Stimulated activated effector memory CD8-positive, alpha-beta T cell treated with anti-CD3 and anti-CD28 coated beads, Interleukin-12 subunit alpha, Interleukin-12 subunit beta, amount 100 ng/mL, for 72 hours (primary cell): ENCODE measurements at regions not wholly inside any gene's neighbourhood (a gene's known extent, or its start where the extent isn't known, plus 50 kb on each side); places are given as distances from the start of the nearest gene placed in this dataset.
"Not testable (repeated sequence)": the region's sequence is repeated elsewhere in the genome, so short reads cannot be mapped to it uniquely, and the experiment has no call there.

ENCODE experiments used
- ATAC-seq: fragments of 150-1000 bp; cut with Tn5 transposase; 2 replicates; pipeline ENCODE4 v1.10.0; 2021
- DNase-seq, 2 donors: peaks; one replicate each; pipeline ENCODE4 v3.0.0; 2021 to 2022; ENCODE audit warnings: low spot score in 2 of 2
- H3K27ac Mint-ChIP-seq: one replicate; pipeline ENCODE4 v1.8.0; 2022; ENCODE audit warnings: mild to moderate bottlenecking, mixed read lengths
- H3K36me3 Mint-ChIP-seq: one replicate; pipeline ENCODE4 v1.8.0; 2022; ENCODE audit warnings: mild to moderate bottlenecking, mixed read lengths
- H3K4me1 Mint-ChIP-seq: one replicate; pipeline ENCODE4 v1.8.0; 2022; ENCODE audit warnings: mixed read lengths
- H3K4me3 Mint-ChIP-seq: one replicate; pipeline ENCODE4 v1.8.0; 2022; ENCODE audit warnings: mild to moderate bottlenecking, mixed read lengths
- H3K9me3 Mint-ChIP-seq: one replicate; pipeline ENCODE4 v1.8.0; 2022; ENCODE audit warnings: mixed read lengths

- not testable (repeated sequence) for H3K27ac Mint-ChIP-seq, DNase-seq, ATAC-seq, H3K9me3 Mint-ChIP-seq, H3K4me1 Mint-ChIP-seq, H3K4me3 Mint-ChIP-seq, H3K36me3 Mint-ChIP-seq
These were observed 93.9 kb downstream of the MED10 start for GRCh38 chr5:6284491-6284890.

- ATAC-seq = no peak
- no peaks in the 10 kb centered on the region for H3K9me3 Mint-ChIP-seq
- H3K4me3 Mint-ChIP-seq = no peak overlapping the region
- no peak for DNase-seq
- no peaks in the 10 kb centered on the region for H3K4me1 Mint-ChIP-seq
- H3K36me3 Mint-ChIP-seq = no peaks in the 10 kb centered on the region
- H3K27ac Mint-ChIP-seq = no peak overlapping the region
These were observed 96.0 kb downstream of the MED10 start for GRCh38 chr5:6282352-6282751.

- Mint-ChIP-seq H3K4me1 (no peaks in the 10 kb centered on the region), H3K9me3 (no peaks in the 10 kb centered on the region), H3K36me3 (no peaks in the 10 kb centered on the region), H3K4me3 (no peak overlapping the region), H3K27ac (no peak overlapping the region)
- ATAC-seq (no peak), DNase-seq (no peak)
These were observed 96.5 kb downstream of the MED10 start for GRCh38 chr5:6281818-6282217.

GRCh38 chr5:6280425-6281100 is 97.8 kb downstream of the MED10 start:
- H3K27ac Mint-ChIP-seq = no peak overlapping the region
- DNase-seq (no peak), ATAC-seq (no peak)
- no peaks in the 10 kb centered on the region for H3K4me1 Mint-ChIP-seq
- no peaks in the 10 kb centered on the region for H3K36me3 Mint-ChIP-seq
- no peaks in the 10 kb centered on the region for H3K9me3 Mint-ChIP-seq
- no peak overlapping the region for H3K4me3 Mint-ChIP-seq

- no peak for ATAC-seq
- Mint-ChIP-seq H3K27ac (no peak overlapping the region), H3K9me3 (no peaks in the 10 kb centered on the region), H3K36me3 (no peaks in the 10 kb centered on the region), H3K4me1 (no peaks in the 10 kb centered on the region), H3K4me3 (no peak overlapping the region)
- DNase-seq = no peak
These were observed 98.7 kb downstream of the MED10 start for GRCh38 chr5:6279607-6280006.

GRCh38 chr5:6274846-6275543 is 103.4 kb downstream of the MED10 start:
- ATAC-seq = peak; percentile 14
- H3K4me3 Mint-ChIP-seq = no peak overlapping the region

GRCh38 chr5:6273749-6274148 is 104.6 kb downstream of the MED10 start:
- no peaks in the 10 kb centered on the region for H3K36me3 Mint-ChIP-seq
- no peaks in the 10 kb centered on the region for H3K4me1 Mint-ChIP-seq
- ATAC-seq = no peak
- H3K4me3 Mint-ChIP-seq = no peak overlapping the region
- no peak for DNase-seq
- H3K9me3 Mint-ChIP-seq = no peaks in the 10 kb centered on the region
- no peak overlapping the region for H3K27ac Mint-ChIP-seq

More at GRCh38 chr5:6274846-6275543, 103.4 kb downstream of the MED10 start:
- Mint-ChIP-seq H3K36me3 (no peaks in the 10 kb centered on the region), H3K4me1 (no peaks in the 10 kb centered on the region), H3K9me3 (no peaks in the 10 kb centered on the region), H3K27ac (no peak overlapping the region)
- no peak for DNase-seq

- H3K4me1 Mint-ChIP-seq = no peaks in the 10 kb centered on the region
- ATAC-seq (peak; percentile 22), DNase-seq (no peak)
- no peak overlapping the region for H3K4me3 Mint-ChIP-seq
- no peaks in the 10 kb centered on the region for H3K36me3 Mint-ChIP-seq
- H3K27ac Mint-ChIP-seq = no peak overlapping the region
- no peaks in the 10 kb centered on the region for H3K9me3 Mint-ChIP-seq
These were observed 105.1 kb downstream of the MED10 start for GRCh38 chr5:6273090-6273735.

GRCh38 chr5:6269925-6270324 is 108.4 kb downstream of the MED10 start:
- ATAC-seq (no peak), DNase-seq (no peak)
- H3K4me1 Mint-ChIP-seq = no peaks in the 10 kb centered on the region
- no peaks in the 10 kb centered on the region for H3K9me3 Mint-ChIP-seq
- H3K4me3 Mint-ChIP-seq = no peak overlapping the region
- no peak overlapping the region for H3K27ac Mint-ChIP-seq
- H3K36me3 Mint-ChIP-seq = no peaks in the 10 kb centered on the region

GRCh38 chr5:6266671-6267197 is 111.6 kb downstream of the MED10 start:
- Mint-ChIP-seq H3K4me1 (no peaks in the 10 kb centered on the region), H3K27ac (no peak overlapping the region), H3K9me3 (no peaks in the 10 kb centered on the region), H3K4me3 (no peak overlapping the region), H3K36me3 (no peaks in the 10 kb centered on the region)
- ATAC-seq = no peak
- DNase-seq = no peak

- H3K9me3 Mint-ChIP-seq = no peaks in the 10 kb centered on the region
- DNase-seq (no peak), ATAC-seq (no peak)
- H3K4me1 Mint-ChIP-seq = no peaks in the 10 kb centered on the region
- no peak overlapping the region for H3K4me3 Mint-ChIP-seq
- no peaks in the 10 kb centered on the region for H3K36me3 Mint-ChIP-seq
- no peak overlapping the region for H3K27ac Mint-ChIP-seq
These were observed 114.0 kb downstream of the MED10 start for GRCh38 chr5:6264394-6264793.

- DNase-seq = no peak
- ATAC-seq = no peak
- Mint-ChIP-seq H3K36me3 (no peaks in the 10 kb centered on the region), H3K27ac (no peak overlapping the region), H3K4me3 (no peak overlapping the region), H3K9me3 (peaks cover 2% of the 10 kb centered on the region), H3K4me1 (no peaks in the 10 kb centered on the region)
These were observed 115.5 kb downstream of the MED10 start for GRCh38 chr5:6262651-6263363.

- DNase-seq (no peak), ATAC-seq (peak; percentile 35)
- Mint-ChIP-seq H3K9me3 (peaks cover 2% of the 10 kb centered on the region), H3K27ac (no peak overlapping the region), H3K36me3 (no peaks in the 10 kb centered on the region), H3K4me3 (no peak overlapping the region), H3K4me1 (no peaks in the 10 kb centered on the region)
These were observed 116.7 kb downstream of the MED10 start for GRCh38 chr5:6261668-6262067.

- no peak overlapping the region for H3K27ac Mint-ChIP-seq
- H3K9me3 Mint-ChIP-seq = peaks cover 2% of the 10 kb centered on the region
These were observed 117.1 kb downstream of the MED10 start for GRCh38 chr5:6261256-6261655.

GRCh38 chr5:6260846-6261245 is 117.5 kb downstream of the MED10 start:
- Mint-ChIP-seq H3K4me1 (no peaks in the 10 kb centered on the region), H3K9me3 (peaks cover 2% of the 10 kb centered on the region), H3K4me3 (no peak overlapping the region), H3K36me3 (no peaks in the 10 kb centered on the region), H3K27ac (no peak overlapping the region)
- no peak for DNase-seq
- no peak for ATAC-seq

More at GRCh38 chr5:6261256-6261655, 117.1 kb downstream of the MED10 start:
- no peaks in the 10 kb centered on the region for H3K36me3 Mint-ChIP-seq
- no peaks in the 10 kb centered on the region for H3K4me1 Mint-ChIP-seq
- no peak overlapping the region for H3K4me3 Mint-ChIP-seq
- ATAC-seq (no peak), DNase-seq (no peak)
